GM18511 (cell line): ENCODE measurements at regions not wholly inside any gene's neighbourhood (a gene's known extent, or its start where the extent isn't known, plus 50 kb on each side); places are given as distances from the start of the nearest gene placed in this dataset.
"Not testable (repeated sequence)": the region's sequence is repeated elsewhere in the genome, so short reads cannot be mapped to it uniquely, and the experiment has no call there.

Experiments
- ATAC-seq: cut with Tn5 transposase; IDR thresholded peaks from one replicate; pipeline ENCODE4 v1.9.1; 2021; ENCODE audit warnings: mild to moderate bottlenecking, moderate library complexity; ENCODE audit not compliant: unreplicated experiment

DNA sequence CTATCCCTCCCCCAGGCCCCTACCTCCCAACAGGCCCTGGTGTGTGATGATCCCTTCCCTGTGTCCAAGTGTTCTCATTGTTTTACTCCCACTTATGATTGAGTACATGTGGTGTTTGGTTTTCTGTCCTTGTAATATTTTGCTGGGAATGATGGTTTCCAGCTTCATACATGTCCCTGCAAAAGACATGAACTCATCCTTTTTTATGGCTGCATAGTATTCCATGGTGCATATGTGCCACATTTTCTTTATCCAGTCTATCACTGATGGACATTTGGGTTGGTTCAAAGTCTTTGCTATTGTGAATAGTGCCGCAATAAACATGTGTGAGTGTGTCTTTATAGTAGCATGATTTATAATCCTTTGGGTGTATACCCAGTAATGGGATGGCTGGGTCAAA lies 151.7 kb downstream of the VSIG4 start:
- ATAC-seq: not testable (repeated sequence)

- ATAC-seq: no peak
Observed at GRCh38 chrX:65883556-65883955, 156.3 kb downstream of the VSIG4 start.

GRCh38 chrX:65879977-65880799 lies 159.7 kb downstream of the VSIG4 start:
- no peak for ATAC-seq

- ATAC-seq: no peak
Observed at GRCh38 chrX:65878456-65878855, 161.4 kb downstream of the VSIG4 start.

GRCh38 chrX:65877953-65878352 lies 161.9 kb downstream of the VSIG4 start:
- no peak for ATAC-seq

- ATAC-seq: not testable (repeated sequence)
Observed at GRCh38 chrX:65875614-65876013, 164.3 kb downstream of the VSIG4 start.

GRCh38 chrX:65874765-65875164 lies 165.1 kb downstream of the VSIG4 start:
- ATAC-seq: no peak

- no peak for ATAC-seq
Observed at GRCh38 chrX:65874110-65874509, 165.8 kb downstream of the VSIG4 start.

DNA sequence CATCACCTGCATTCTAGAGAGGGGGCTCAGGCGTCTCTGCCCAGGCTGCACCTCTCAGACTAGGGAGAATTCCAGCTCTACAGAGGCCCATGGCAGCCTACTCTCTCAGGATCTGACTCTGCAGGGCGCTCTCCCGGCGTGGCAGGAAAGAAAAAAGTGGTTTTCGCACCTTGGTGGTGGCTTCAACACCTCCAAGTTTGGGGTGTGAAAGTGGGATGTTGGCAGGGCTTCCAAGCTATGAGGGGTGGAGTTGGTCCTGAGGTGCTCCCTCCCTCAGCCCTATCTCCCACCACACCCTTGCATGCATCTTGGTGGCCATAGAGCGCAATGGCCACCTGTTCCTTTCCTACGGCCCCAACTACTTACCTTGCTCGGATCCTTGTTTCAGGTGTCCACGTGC lies 166.5 kb downstream of the VSIG4 start:
- no peak for ATAC-seq

DNA sequence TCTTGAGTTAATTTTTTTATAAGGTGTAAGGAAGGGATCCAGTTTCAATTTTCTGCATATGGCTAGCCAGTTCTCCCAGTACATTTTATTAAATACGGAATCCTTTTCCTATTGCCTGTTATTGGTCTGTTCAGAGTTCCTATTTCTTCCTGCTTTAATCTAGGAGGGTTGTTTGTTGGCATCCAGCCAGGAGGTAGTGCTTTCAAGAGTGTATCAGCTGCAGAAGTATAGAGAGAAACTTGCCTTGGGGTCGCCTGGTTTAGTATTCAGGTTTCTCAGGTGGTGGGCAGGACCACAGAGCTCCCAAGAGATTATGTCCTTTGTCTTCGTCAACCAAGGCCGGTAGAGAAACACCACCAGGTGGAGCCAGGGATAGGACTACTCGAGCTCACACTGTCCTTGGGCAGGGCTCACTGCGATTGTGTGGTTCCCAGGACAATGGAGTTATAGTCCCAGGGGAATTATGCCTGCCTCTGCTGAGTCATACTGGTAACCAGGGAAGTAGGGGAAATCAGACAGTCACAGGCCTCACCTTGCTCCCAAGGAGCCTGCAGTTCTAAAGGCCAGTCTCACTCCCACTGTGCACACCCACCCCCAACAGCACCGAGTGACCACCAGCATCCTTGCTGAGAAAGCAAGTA lies 168.1 kb downstream of the VSIG4 start:
- peak; percentile 88 for ATAC-seq

DNA sequence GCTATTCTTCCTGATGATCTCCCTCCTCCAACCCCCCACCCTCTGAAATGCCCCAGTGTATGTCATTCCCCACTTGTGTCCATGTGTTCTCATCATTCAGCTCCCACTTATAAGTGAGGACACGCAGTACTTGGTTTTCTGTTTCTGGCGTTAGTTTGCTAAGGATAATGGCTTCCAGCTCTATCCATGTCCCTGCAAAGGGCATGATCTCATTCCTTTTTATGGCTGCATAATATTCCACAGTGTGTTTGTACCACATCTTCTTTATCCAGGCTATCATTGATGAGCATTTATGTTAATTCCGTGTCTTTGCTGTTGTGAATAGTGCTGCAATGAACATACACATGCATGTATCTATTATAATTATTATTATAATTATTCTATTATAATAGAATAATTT lies 169.3 kb downstream of the VSIG4 start:
- not testable (repeated sequence) for ATAC-seq

- ATAC-seq: peak; percentile 49
Observed at GRCh38 chrX:65866773-65867172, 173.1 kb downstream of the VSIG4 start.

DNA sequence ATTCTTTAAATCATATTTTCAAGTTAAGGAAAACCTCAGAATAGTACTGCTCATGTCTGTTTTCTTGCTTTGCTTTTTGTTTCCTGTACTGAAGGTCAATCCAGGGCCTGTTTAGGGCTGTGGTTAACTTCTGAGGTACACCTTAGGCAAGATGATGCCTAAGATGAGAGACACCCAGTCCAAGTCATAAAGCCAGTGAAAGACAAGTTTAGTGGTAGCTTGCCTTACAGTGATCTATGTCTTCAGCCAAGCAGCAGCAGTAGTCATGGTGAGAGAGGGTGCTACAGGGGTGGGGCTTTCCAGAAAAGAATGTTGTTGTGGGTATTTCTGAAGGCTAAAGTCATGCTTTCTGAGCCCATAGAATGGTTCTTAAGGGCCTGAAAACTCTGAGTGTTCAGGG lies 173.7 kb downstream of the VSIG4 start:
- peak; percentile 78 for ATAC-seq

DNA sequence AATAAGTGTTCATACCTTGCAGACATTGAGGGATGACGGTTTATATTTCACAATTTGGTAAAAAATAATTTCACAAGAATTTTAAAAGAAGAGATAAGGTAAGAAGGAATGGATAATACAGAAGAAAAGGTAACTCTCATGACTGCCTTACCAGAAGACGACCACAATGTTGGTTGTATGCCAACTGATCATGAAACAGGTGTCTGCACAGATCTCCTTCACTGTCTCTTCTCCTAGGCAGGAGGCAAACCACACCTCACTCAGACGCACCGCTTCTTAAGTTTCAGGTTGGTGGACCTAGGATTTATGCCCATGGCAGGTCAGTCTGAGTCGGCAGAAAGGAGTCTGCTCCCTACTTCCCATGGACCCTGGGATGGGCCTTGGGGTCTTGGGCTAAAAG lies 177.2 kb downstream of the VSIG4 start:
- no peak for ATAC-seq

- ATAC-seq: no peak
Observed at GRCh38 chrX:65859299-65859698, 180.6 kb downstream of the VSIG4 start.

DNA sequence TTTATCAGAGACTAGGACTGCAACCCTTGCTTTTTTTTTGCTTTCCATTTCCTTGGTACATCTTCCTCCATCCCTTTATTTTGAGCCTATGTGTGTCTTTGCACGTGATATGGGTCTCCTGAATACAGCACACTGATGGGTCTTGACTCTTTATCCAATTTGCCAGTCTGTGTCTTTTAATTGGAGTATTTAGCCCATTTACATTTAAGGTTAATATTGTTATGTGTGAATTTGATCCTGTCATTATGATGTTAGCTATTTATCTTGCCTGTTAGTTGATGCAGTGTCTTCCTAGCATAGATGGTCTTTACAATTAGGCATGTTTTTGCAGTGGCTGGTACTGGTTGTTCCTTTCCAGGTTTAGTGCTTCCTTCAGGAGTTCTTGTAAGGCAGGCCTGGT lies 185.4 kb downstream of the VSIG4 start:
- not testable (repeated sequence) for ATAC-seq

GRCh38 chrX:65851306-65851705 lies 183.9 kb downstream of the MSN start:
- ATAC-seq: not testable (repeated sequence)

GRCh38 chrX:65850821-65851220 lies 183.4 kb downstream of the MSN start:
- not testable (repeated sequence) for ATAC-seq

DNA sequence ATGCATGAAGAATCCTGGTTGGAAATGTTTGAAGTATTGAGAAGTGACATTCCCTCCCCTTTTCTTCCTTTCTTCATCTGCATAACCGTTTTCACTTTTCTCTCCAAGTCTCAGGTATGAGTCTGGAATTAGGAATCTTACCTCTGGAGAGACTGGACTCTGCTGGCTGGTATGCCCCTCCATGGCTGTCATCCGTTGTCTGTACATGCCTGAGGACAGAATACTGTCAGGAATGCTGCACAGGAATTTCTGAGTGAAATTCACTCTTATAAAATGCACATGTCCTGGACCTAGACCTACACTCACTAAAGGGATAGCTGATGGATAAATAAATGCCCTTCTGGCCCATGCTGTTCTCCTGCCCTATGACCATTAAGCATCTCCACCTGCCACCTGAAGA lies 179.5 kb downstream of the MSN start:
- no peak for ATAC-seq

GRCh38 chrX:65841263-65841662 lies 173.8 kb downstream of the MSN start:
- ATAC-seq: no peak

GRCh38 chrX:65838674-65839073 lies 171.2 kb downstream of the MSN start:
- no peak for ATAC-seq

DNA sequence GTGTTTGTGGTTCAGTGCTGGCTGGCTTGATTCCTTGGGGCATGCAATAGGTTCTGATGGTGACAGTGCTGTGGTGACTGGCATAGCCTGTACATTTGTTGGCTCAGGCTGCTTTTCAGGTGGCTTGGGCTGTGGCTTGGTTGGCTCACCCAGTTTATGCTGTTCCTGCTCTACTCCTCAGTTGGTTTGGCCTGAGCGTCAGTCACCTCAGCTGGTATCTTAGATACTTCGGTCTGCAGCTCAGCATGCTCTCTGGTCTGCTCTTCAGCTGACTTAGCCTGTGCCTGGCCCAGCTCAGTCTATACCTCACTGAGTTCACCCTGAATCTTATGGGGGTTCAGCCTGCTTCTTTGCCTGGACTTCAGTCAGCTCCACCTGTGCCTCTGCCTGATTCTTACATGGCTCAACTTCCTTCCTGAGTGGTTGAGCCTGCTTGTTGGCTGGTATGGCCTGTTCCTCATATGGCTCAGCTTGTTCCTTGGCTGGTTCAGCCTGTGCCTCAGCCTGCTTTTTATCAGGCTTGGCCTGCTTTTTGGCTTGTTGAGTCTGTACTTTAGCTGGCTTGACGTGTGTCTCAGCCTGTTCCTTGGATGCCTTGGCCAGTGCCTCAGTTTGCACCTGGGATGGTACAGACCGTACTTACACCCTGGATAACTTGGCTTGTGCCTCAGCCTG lies 170.6 kb downstream of the MSN start:
- ATAC-seq: no peak
